Muscle layer of duodenum (tissue), 2 donors: ENCODE measurements at regions not wholly inside any gene's neighbourhood (a gene's known extent, or its start where the extent isn't known, plus 50 kb on each side); places are given as distances from the start of the nearest gene placed in this dataset.

Experiments
- H3K27ac ChIP-seq: one replicate; pipeline ENCODE4 v1.7.0; 2013; ENCODE audit warnings: mild to moderate bottlenecking, low read length
- H3K27me3 ChIP-seq: one replicate; pipeline ENCODE4 v1.7.0; 2013; ENCODE audit warnings: low read depth, mild to moderate bottlenecking, control low read depth, low read length
- H3K36me3 ChIP-seq, 2 donors: one replicate each; pipeline ENCODE4 v1.7.0; 2013; ENCODE audit warnings: low read length in 2 of 2, control low read depth in 1 of 2, mild to moderate bottlenecking in 1 of 2; ENCODE audit not compliant: insufficient read depth in 2 of 2, control insufficient read depth in 1 of 2
- H3K4me1 ChIP-seq, 2 donors: one replicate each; pipeline ENCODE4 v1.7.0; 2013; ENCODE audit warnings: low read length in 2 of 2, mild to moderate bottlenecking in 2 of 2, control low read depth in 1 of 2, moderate library complexity in 1 of 2; ENCODE audit not compliant: insufficient read depth in 2 of 2, control insufficient read depth in 1 of 2
- H3K4me3 ChIP-seq, 2 donors: one replicate each; pipeline ENCODE4 v1.7.0; 2013; ENCODE audit warnings: low read length in 2 of 2, low read depth in 1 of 2, mild to moderate bottlenecking in 1 of 2
- H3K9me3 ChIP-seq, 2 donors: one replicate each; pipeline ENCODE4 v1.7.0; 2013; ENCODE audit warnings: low read length in 2 of 2, control low read depth in 1 of 2, mild to moderate bottlenecking in 1 of 2; ENCODE audit not compliant: control insufficient read depth in 1 of 2
- donor health status: healthy.

DNA sequence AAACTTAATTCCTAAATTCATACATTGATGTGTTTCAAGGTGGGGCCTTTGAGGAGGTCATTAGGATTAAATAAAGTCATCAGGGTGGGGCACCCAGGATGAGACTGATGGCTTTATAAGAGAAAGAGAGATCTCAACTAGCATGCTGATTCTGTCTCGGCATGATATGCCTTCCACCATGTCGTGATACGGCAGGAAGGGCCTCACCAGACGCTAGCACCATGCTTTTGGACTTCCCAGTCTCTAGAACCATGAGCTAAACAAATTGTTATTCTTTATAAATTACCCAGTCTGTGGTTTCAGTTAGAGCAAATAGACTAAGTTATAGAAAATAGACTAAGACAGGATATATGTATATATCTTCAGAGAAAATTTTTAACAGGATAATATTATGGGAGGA lies 759.6 kb downstream of the MED13L start:
- no peak overlapping the region for H3K27ac ChIP-seq
- no peaks in the 10 kb centered on the region for H3K27me3 ChIP-seq
- H3K36me3 ChIP-seq = no peaks in the 10 kb centered on the region
- H3K4me1 ChIP-seq = no peaks in the 10 kb centered on the region
- H3K9me3 ChIP-seq = peaks cover 9 to 11% of the 10 kb centered on the region in 2 donors
- H3K4me3 ChIP-seq = no peak overlapping the region

DNA sequence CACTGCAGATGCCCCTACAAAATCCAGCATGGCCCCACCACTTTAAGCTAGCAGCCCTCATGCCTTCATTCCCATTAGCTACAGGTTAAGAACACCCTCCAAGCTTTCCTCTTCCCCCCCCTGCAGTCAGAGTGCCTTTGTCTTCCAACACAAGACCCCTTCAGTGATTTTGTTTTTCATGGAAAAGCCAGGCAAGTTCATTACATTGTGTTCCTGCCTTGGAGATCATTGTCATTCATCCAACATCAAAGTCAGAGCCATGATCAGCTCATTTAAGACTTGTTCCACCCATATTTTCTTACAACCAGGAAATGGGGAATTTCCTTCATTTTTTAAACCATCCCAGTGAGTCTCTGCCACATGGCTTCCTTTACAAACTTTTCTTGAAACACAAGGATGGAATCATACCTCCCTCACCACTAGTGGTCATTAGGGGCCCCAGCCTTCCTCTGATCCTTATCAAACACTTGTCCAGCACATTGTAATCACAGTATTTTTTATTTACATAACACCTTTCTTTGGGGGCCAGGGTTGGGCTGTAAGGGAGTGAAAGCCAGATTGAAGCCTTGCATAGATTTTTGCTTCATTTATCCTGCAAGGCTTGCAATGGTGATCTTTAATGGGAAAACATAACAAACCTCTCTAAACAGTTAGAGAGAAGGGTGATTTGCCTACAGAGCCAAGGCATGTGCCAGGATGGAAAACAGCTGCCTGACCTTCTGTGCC lies 765.3 kb downstream of the MED13L start:
- Histone ChIP-seq H3K9me3 (peaks cover 7 to 8% of the 10 kb centered on the region in 2 donors), H3K4me1 (no peaks in the 10 kb centered on the region), H3K27me3 (no peaks in the 10 kb centered on the region), H3K4me3 (no peak overlapping the region), H3K27ac (no peak overlapping the region), H3K36me3 (no peaks in the 10 kb centered on the region)

DNA sequence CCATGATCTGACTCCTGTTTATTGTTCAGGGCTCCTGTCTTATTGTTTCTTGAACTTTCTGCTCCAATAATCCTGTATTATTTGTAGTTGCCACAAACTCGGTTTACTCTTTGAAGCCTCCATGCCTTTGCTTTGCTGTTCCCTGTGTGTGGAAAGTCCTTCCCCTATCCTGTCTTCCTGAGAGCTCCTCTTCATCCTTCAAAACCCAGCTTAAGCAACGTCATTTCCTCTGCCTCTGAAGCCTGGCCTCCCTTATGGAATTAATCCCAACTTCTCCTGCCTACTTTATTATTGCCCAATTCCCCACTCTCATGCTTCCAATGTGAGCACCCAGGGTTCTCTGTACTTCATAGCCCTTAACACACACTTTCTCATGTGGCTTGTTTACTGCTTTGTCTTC lies 766.2 kb downstream of the MED13L start:
- Histone ChIP-seq H3K9me3 (peaks cover 7 to 8% of the 10 kb centered on the region in 2 donors), H3K36me3 (no peaks in the 10 kb centered on the region), H3K4me1 (no peaks in the 10 kb centered on the region), H3K27me3 (no peaks in the 10 kb centered on the region), H3K27ac (no peak overlapping the region), H3K4me3 (no peak overlapping the region)

DNA sequence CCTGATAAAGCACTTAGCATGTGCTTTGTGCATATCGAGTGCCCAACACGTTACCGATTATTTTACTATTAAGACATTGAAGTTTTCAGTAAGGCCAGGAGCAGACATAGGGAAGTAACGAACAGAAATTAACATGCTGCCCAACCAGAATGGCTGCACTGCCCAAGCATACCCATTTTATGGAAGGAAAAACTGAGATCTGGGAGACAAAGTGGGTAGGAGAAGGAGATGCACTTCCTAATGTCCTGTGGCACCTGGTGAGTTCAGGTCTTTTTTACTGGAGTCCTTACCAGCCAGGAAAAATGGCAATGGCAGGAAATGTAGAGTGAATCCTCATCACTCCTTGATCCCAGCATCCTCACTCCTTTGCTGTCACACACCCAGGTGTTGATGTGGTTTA lies 768.5 kb downstream of the MED13L start:
- Histone ChIP-seq H3K4me3 (no peak overlapping the region), H3K27me3 (no peaks in the 10 kb centered on the region), H3K4me1 (no peaks in the 10 kb centered on the region), H3K36me3 (no peaks in the 10 kb centered on the region), H3K27ac (no peak overlapping the region), H3K9me3 (peaks cover 7 to 8% of the 10 kb centered on the region in 2 donors)

DNA sequence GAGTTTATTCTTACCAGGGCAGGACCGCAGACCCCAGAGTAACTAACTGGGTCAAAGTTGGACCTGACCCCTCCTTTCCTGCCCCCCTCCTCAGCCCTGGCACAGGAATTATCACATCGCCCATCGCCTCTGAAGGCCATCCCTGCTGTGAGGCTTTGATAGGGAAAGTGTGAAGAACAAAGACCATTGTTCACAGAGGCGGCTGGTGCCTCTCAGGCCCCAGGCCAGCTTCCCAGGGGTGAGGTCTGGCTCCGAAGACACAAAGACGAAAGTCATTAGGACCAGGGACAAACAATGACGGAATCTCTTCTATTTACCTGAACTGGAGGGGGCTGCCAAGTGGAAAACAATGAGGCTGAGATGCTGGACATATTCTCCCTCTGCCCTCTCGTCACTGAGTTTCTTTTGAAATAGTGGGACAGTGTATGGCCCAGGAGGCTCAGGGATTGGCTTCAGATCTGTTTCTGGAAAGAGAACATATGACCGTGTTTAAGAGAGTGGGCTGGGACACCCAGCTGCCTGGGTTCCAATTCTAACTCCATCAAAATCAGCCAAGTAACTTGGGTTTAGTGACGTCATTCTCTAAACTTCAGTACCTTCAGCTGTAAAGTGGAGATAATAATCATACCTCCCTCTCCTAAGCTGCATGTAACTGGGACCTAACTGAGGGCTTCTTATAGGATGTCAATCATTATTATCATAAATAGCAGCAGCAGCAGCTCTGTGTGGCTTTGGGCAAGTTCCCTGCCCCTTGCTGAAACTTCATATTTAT lies 769.4 kb downstream of the MED13L start:
- no peak overlapping the region for H3K27ac ChIP-seq
- peaks cover 2 to 6% of the 10 kb centered on the region in 2 donors for H3K9me3 ChIP-seq
- no peaks in the 10 kb centered on the region for H3K4me1 ChIP-seq
- no peaks in the 10 kb centered on the region for H3K36me3 ChIP-seq
- H3K27me3 ChIP-seq = no peaks in the 10 kb centered on the region
- H3K4me3 ChIP-seq = no peak overlapping the region

DNA sequence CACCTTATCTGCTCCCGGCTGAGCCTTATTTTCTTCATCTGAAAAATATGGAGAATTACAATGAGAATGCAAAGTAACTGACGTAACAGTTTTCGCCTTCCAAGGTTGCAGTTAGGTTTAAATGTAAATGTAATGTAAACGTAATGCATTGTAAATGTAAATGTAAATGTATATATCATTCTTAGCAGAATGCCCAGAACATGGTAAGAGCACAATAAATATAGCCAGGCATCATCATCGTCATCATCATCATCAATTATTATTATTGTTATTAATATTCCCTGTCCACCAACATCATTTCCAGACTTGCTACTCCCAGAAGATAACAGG lies 770.0 kb downstream of the MED13L start:
- Histone ChIP-seq H3K36me3 (no peaks in the 10 kb centered on the region), H3K4me1 (no peaks in the 10 kb centered on the region), H3K9me3 (peaks cover 0 to under 1% of the 10 kb centered on the region in 2 donors), H3K4me3 (no peak overlapping the region), H3K27me3 (no peaks in the 10 kb centered on the region), H3K27ac (no peak overlapping the region)

DNA sequence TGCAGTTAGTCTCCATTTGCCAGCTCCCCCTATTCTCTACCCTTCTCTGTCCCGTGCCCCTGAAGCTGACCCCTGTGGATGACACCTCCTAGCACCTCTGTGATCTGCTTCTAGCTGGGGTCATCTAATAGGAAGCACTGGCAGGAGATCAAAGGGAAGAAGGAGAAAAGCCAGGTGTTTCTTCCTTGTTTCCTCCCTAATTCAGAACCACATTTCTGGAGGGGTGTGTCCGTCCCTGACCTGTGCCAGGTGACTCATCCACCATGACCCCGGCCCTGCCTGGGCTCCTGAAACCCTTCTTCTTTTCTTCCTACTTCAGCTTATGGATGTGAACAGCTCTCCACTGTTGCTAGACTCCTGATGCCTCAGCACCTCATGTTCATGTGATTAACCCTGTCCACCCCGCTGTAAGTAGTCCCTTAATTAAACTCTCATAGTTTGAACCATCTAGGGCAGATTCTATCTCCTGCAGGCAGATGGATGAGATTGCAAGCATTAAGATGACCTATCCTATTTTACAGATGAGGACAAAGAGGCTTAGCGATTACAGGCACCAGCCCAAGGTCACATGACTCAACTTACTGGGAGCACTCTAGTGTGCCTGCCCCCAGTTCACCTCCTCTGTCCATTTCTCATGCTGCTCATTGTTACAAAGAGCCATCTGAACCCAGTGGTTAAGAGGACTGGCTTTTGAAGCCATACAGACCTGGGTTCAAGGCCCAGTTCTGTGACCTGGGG lies 770.5 kb downstream of the MED13L start:
- no peaks in the 10 kb centered on the region for H3K36me3 ChIP-seq
- H3K27ac ChIP-seq = no peak overlapping the region
- no peaks in the 10 kb centered on the region for H3K27me3 ChIP-seq
- H3K9me3 ChIP-seq = no peaks in the 10 kb centered on the region
- H3K4me3 ChIP-seq = no peak overlapping the region
- no peaks in the 10 kb centered on the region for H3K4me1 ChIP-seq

DNA sequence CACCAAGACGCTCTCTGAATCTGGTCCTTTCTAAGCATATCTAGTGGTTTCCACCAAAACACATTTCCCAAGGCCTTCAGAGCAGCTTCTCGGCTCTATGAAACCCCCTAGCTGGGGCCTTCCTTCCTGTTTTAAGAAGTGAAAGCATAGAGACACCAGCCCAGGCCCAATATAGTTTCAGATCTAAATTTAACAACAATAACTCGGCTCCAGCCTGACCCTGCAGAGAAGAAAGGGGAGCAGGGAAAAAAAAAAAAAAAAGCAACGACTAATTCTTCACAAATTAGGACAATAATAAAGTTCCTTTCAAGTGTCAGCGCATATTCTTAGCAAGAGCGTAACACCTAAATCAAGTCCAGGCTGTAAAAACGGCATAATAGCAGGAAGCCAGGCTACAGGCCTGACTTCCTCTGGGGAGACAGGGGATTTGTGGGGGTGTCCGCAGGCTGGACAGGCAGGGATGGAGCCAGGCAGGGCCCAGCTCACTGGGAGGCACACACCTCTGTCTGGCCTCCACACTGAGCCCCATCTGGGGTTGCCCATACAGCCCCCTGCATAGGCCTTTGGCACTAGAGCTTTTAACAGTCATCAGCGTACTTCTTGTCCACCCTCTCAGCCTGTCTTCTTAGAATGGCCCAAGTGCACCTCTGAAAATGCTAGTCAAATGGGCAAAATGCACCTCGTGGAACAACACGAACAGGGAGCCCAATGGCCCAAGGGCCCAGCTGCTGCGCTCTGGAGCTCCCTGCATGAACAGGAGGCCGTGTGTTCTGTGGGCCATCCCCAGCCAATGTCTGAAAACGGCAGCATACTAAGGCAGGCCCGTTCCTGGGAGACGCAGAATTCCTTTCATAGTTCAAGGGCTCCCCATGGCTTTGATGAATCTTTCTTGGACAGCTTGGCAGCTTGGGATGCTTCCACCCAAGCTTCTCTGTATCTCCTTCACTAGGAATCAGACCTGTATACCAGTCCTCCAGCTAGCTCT lies 772.9 kb downstream of the MED13L start:
- Histone ChIP-seq H3K4me3 (no peak overlapping the region), H3K27me3 (no peaks in the 10 kb centered on the region), H3K27ac (no peak overlapping the region), H3K36me3 (no peaks in the 10 kb centered on the region), H3K9me3 (no peaks in the 10 kb centered on the region), H3K4me1 (no peaks in the 10 kb centered on the region)

DNA sequence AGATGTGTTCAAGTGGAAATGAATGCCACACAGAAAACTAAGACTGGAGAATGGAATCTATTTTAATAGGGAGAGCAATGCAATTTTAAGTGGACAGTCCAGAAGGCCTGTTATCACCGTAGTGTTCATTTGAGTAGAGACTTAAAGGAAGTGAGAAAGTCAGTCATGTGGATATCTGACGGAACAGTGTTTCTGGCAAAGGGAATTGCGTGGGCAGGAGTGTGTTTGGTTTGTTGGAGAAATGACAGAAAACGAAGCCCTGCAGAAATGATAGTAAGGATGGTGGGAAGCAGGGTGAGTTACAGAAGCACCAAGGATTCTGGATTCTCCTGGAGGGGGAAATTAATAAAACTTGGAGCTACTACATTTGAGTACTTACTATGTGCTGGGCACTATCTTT lies 776.6 kb downstream of the MED13L start:
- Histone ChIP-seq H3K4me1 (no peaks in the 10 kb centered on the region), H3K36me3 (no peaks in the 10 kb centered on the region), H3K27ac (no peak overlapping the region), H3K4me3 (no peak overlapping the region), H3K9me3 (no peaks in the 10 kb centered on the region), H3K27me3 (no peaks in the 10 kb centered on the region)

DNA sequence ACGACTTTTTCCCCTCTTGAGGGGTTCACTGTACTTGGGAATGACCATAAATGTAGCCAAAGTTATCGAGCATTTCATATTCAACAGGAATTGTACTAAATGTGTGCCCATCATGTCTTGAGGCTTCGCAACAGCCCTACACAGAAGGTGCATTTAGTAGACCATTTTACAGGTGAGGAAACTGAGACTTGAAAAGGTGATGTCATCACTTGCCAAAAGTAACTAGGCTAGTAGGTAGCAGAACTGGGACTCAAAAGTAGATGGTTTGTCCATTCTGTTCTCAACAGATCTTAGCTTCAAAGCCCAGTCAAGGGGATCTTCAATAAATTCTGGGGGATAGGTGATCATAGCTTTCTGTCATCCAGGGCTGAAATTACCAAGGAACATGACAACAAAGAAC lies 782.2 kb downstream of the MED13L start:
- Histone ChIP-seq H3K36me3 (no peaks in the 10 kb centered on the region), H3K4me3 (no peak overlapping the region), H3K27ac (no peak overlapping the region), H3K4me1 (no peaks in the 10 kb centered on the region), H3K9me3 (no peaks in the 10 kb centered on the region), H3K27me3 (no peaks in the 10 kb centered on the region)
